ENCODE measurements at regions not wholly inside any gene's neighbourhood (a gene's known extent, or its start where the extent isn't known, plus 50 kb on each side); places are given as distances from the start of the nearest gene placed in this dataset.

- no peak for TF ChIP-seq CTCF (IDR thresholded peaks at IDR 0.05)
- H3K4me3 ChIP-seq = no peak overlapping the region
- intact Hi-C loops (cut with DNase I; ENCODE audit: low total_unique reads) = no loop called here
These were observed 75.1 kb downstream of the RHOU start for GRCh38 chr1:228810395-228810758.

GRCh38 chr1:228810878-228811711, 75.8 kb downstream of the RHOU start:
- H3K27ac ChIP-seq = no peak overlapping the region
- no peak overlapping the region for H3K4me3 ChIP-seq
- H3K27me3 ChIP-seq = no peaks in the 10 kb centered on the region
- TF ChIP-seq CTCF (IDR thresholded peaks at IDR 0.05) = no peak
- peaks cover 0 to 12% (median 5%) of the 10 kb centered on the region in 4 donors for H3K4me1 ChIP-seq
- H3K9me3 ChIP-seq = no peaks in the 10 kb centered on the region
- no peaks in the 10 kb centered on the region for H3K36me3 ChIP-seq
- intact Hi-C loops (cut with DNase I; ENCODE audit: low total_unique reads) = no loop called here
- no peak for DNase-seq

More at GRCh38 chr1:228810395-228810758, 75.1 kb downstream of the RHOU start:
- no peak for DNase-seq
- Histone ChIP-seq H3K9me3 (no peaks in the 10 kb centered on the region), H3K4me1 (peaks cover 0 to 12% (median 5%) of the 10 kb centered on the region in 4 donors), H3K27me3 (no peaks in the 10 kb centered on the region), H3K36me3 (no peaks in the 10 kb centered on the region), H3K27ac (no peak overlapping the region)

GRCh38 chr1:228811712-228812305, 76.5 kb downstream of the RHOU start:
- intact Hi-C loops (cut with DNase I; ENCODE audit: low total_unique reads) = no loop called here
- no peak for TF ChIP-seq CTCF (IDR thresholded peaks at IDR 0.05)
- no peaks in the 10 kb centered on the region for H3K9me3 ChIP-seq

GRCh38 chr1:228812961-228813360, 77.7 kb downstream of the RHOU start:
- intact Hi-C loops (cut with DNase I; ENCODE audit: low total_unique reads) = no loop called here
- no peak for DNase-seq
- Histone ChIP-seq H3K27ac (no peak overlapping the region), H3K4me3 (no peak overlapping the region), H3K4me1 (peaks cover 0 to 12% (median 5%) of the 10 kb centered on the region in 4 donors), H3K27me3 (no peaks in the 10 kb centered on the region), H3K36me3 (no peaks in the 10 kb centered on the region), H3K9me3 (no peaks in the 10 kb centered on the region)
- no peak for TF ChIP-seq CTCF (IDR thresholded peaks at IDR 0.05)

More at GRCh38 chr1:228811712-228812305, 76.5 kb downstream of the RHOU start:
- H3K27ac ChIP-seq = no peak overlapping the region
- peaks cover 0 to 12% (median 5%) of the 10 kb centered on the region in 4 donors for H3K4me1 ChIP-seq
- no peak overlapping the region for H3K4me3 ChIP-seq
- H3K36me3 ChIP-seq = no peaks in the 10 kb centered on the region
- no peak for DNase-seq
- no peaks in the 10 kb centered on the region for H3K27me3 ChIP-seq

GRCh38 chr1:228814176-228814575, 78.9 kb downstream of the RHOU start:
- Histone ChIP-seq H3K27me3 (no peaks in the 10 kb centered on the region), H3K36me3 (no peaks in the 10 kb centered on the region), H3K4me3 (no peak overlapping the region), H3K9me3 (no peaks in the 10 kb centered on the region), H3K4me1 (peaks cover 0 to 12% (median 5%) of the 10 kb centered on the region in 4 donors), H3K27ac (no peak overlapping the region)
- no peak for TF ChIP-seq CTCF (IDR thresholded peaks at IDR 0.05)
- DNase-seq = no peak
- intact Hi-C loops (cut with DNase I; ENCODE audit: low total_unique reads) = no loop called here

All from tibial artery (tissue), 4 donors.